ENCODE measurements at regions not wholly inside any gene's neighbourhood (a gene's known extent, or its start where the extent isn't known, plus 50 kb on each side); places are given as distances from the start of the nearest gene placed in this dataset.

DNA sequence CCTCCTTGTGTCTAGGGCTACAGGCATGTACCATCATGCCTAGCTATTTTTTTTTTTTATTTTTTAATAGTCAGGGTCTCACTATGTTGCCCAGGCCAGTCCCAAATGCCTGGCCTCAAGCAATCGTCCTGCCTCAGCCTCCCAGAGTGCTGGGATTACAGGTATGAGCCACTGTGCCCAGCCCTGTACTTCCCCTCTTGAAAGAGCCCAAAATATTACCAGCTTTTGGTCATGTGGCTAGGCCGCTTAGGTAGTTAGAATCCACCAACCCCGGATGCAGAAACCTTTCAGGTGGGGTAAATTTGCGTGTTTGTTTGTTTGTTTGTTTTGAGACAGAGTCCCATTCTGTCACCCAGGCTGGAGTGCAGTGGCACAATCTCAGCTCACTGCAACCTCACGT lies 132.8 kb upstream of the C2CD4B start:
- DNase-seq (ENCODE audit: low read depth): no peak
- TF ChIP-seq, protein P1, sequence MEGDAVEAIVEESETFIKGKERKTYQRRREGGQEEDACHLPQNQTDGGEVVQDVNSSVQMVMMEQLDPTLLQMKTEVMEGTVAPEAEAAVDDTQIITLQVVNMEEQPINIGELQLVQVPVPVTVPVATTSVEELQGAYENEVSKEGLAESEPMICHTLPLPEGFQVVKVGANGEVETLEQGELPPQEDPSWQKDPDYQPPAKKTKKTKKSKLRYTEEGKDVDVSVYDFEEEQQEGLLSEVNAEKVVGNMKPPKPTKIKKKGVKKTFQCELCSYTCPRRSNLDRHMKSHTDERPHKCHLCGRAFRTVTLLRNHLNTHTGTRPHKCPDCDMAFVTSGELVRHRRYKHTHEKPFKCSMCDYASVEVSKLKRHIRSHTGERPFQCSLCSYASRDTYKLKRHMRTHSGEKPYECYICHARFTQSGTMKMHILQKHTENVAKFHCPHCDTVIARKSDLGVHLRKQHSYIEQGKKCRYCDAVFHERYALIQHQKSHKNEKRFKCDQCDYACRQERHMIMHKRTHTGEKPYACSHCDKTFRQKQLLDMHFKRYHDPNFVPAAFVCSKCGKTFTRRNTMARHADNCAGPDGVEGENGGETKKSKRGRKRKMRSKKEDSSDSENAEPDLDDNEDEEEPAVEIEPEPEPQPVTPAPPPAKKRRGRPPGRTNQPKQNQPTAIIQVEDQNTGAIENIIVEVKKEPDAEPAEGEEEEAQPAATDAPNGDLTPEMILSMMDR (IDR thresholded peaks at IDR 0.05; ENCODE audit: insufficient read depth, low read length, poor library complexity, severe bottlenecking): no peak
- Histone ChIP-seq H3K27me3 (ENCODE audit: control insufficient read depth, insufficient read depth, low read length) (no peaks in the 10 kb centered on the region), H3K4me3 (ENCODE audit: low read depth, low read length) (no peak overlapping the region), H3K36me3 (ENCODE audit: control insufficient read depth, insufficient read depth, low read length) (no peaks in the 10 kb centered on the region)

DNA sequence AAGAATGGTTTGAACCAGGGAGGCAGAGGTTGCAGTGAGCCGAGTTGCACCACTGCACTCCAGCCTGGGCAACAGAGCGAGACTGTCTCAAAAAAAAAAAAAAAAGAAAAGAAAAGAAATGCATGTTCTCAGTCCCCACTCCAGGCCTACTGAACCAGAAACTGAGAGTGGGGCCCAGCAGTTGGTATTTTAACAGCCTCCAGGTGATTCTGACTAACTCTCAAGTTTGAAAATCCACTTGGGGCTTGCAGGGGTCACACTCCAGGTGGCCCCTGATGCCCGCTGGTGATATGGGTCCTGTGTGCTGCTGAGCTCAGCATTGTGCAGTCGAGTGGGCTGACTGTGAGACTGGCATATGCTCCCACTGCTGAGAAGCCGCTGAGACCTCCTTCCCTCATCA lies 133.7 kb upstream of the C2CD4B start:
- no peaks in the 10 kb centered on the region for H3K27me3 ChIP-seq (ENCODE audit: control insufficient read depth, insufficient read depth, low read length)
- no peaks in the 10 kb centered on the region for H3K36me3 ChIP-seq (ENCODE audit: control insufficient read depth, insufficient read depth, low read length)
- H3K4me3 ChIP-seq (ENCODE audit: low read depth, low read length): no peak overlapping the region
- no peak for DNase-seq (ENCODE audit: low read depth)
- TF ChIP-seq, protein P1 (IDR thresholded peaks at IDR 0.05; ENCODE audit: insufficient read depth, low read length, poor library complexity, severe bottlenecking): no peak

DNA sequence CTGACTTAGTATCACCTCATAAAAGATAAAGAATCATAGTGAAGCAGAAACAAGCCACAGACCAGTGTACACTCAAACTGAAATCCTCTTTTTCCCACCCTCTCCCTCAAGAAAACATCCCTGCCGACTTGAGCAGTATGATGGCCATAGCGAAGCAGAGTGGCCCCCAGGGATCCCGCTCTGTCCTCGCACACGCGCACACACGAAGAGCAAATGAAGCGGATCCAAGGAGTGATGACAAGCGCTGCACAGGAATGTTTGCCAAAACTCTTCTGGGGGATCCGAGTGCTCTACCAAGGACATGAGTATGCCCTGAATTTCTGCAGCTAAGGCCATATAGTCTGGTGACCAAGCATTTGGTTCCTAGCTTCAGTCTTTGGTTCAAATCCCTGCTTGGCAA lies 134.5 kb upstream of the C2CD4B start:
- no peak overlapping the region for H3K4me3 ChIP-seq (ENCODE audit: low read depth, low read length)
- no peaks in the 10 kb centered on the region for H3K27me3 ChIP-seq (ENCODE audit: control insufficient read depth, insufficient read depth, low read length)
- TF ChIP-seq, protein P1 (IDR thresholded peaks at IDR 0.05; ENCODE audit: insufficient read depth, low read length, poor library complexity, severe bottlenecking): no peak
- no peaks in the 10 kb centered on the region for H3K36me3 ChIP-seq (ENCODE audit: control insufficient read depth, insufficient read depth, low read length)
- no peak for DNase-seq (ENCODE audit: low read depth)

DNA sequence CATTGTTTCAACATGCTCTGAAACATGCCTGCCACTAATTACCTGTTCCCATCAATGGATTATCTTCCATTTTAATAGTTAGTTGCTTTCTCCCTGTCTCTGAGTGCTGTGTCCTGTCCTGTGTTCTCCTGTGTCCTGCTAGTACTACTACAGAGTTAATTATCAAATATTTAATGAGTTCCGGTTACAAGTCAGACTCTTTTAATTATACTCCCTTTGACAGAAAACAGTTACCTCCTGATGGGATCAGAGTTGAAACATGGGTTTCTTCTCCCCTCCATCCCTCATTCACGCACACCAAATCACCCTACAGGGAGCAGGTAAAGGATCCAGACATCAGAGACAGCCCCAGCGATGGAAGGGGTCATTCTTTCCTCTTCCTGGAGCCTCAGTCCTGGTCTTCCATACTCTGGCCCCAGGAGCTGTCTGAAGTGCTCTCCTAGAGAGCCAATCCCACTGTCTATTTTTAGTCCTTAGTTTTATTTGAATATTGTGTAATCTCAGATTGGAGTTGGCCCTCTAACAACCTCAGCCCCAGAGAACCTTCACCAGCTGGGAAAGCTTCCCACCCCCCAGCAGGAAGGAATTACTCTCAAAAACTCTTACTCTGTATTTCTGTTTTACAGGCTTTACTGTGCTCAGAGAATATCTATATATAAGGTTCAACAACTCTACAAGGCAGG lies 137.0 kb upstream of the C2CD4B start:
- H3K36me3 ChIP-seq (ENCODE audit: control insufficient read depth, insufficient read depth, low read length): no peaks in the 10 kb centered on the region
- no peaks in the 10 kb centered on the region for H3K27me3 ChIP-seq (ENCODE audit: control insufficient read depth, insufficient read depth, low read length)
- no peak overlapping the region for H3K4me3 ChIP-seq (ENCODE audit: low read depth, low read length)
- no peak for DNase-seq (ENCODE audit: low read depth)
- TF ChIP-seq, protein P1 (IDR thresholded peaks at IDR 0.05; ENCODE audit: insufficient read depth, low read length, poor library complexity, severe bottlenecking): no peak

DNA sequence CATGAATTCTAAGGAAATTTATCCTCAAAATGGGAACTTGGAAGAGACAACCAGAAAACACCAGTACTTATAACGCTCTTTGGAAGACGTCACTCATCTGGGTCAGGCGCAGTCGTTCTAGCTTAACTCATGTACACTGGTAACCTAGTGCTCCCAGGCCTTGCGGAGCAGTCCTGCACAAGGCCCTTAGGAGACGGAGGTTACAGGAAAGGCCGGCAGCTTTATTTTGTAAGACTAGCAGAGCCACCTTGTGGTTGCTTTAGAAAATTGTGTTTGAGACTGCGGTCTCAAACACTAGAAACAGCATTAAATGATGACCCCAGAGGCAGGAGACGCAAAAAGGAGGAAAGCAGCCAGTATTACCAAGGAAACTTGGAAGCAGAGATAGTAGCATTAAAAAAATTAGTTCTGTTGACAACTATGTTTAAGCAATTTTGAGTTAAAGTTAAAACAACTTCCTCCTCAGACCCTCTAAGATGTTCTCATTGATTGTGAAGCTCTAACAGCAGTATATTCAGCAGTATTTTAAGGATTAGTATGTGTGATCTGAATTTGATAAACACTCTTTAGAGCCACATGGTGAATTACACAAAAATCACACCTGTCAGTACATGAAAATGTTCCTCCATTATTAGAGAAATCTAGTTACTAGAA lies 141.9 kb upstream of the C2CD4B start:
- Histone ChIP-seq H3K27me3 (ENCODE audit: control insufficient read depth, insufficient read depth, low read length) (no peaks in the 10 kb centered on the region), H3K36me3 (ENCODE audit: control insufficient read depth, insufficient read depth, low read length) (no peaks in the 10 kb centered on the region), H3K4me3 (ENCODE audit: low read depth, low read length) (no peak overlapping the region)
- TF ChIP-seq, protein P1 (IDR thresholded peaks at IDR 0.05; ENCODE audit: insufficient read depth, low read length, poor library complexity, severe bottlenecking): peak; percentile 67
- peak; percentile 55 for DNase-seq (ENCODE audit: low read depth)

DNA sequence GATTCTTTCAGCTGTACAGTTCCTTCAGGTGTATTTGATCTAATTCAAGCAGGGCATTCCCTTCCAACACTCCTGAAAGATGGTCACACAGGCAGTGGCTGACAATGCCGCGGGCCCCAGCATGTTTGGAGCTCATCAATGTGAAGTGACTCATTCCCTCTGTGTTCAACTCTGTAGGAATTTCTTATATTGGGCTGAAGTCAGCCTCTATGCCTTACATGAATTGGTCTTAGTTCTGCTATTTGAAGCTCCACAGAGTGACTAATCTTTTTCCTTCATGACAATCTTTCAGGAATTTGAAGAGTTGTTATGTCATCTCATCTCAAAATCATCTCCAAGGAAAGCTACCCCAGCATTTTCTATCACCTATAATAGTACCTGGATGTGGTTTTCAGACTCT lies 142.5 kb upstream of the C2CD4B start:
- Histone ChIP-seq H3K4me3 (ENCODE audit: low read depth, low read length) (no peak overlapping the region), H3K36me3 (ENCODE audit: control insufficient read depth, insufficient read depth, low read length) (no peaks in the 10 kb centered on the region), H3K27me3 (ENCODE audit: control insufficient read depth, insufficient read depth, low read length) (no peaks in the 10 kb centered on the region)
- DNase-seq (ENCODE audit: low read depth): no peak
- TF ChIP-seq, protein P1 (IDR thresholded peaks at IDR 0.05; ENCODE audit: insufficient read depth, low read length, poor library complexity, severe bottlenecking): no peak

All from kidney epithelial cell (primary cell).